ENCODE measurements at regions not wholly inside any gene's neighbourhood (a gene's known extent, or its start where the extent isn't known, plus 50 kb on each side); places are given as distances from the start of the nearest gene placed in this dataset.

DNA sequence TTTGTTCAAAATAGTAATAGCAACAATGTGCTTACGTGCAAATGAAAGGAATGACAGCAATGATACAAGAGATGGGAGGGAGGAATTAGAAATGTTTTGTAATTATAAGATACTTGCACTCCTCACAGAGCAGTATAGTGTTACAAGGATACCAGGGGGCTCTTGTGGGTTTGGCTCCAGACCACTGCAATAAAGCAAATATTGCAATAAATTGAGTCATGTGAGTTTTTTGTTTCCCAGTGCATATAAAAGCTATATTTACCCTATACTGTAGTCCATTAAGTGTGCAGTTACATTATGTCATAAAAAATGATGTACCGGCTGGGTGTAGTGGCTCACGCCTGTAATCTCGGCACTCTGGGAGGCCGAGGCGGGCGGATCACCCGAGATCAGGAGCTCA lies 864.3 kb downstream of the NSUN3 start:
- H3K4me3 ChIP-seq (ENCODE audit: low read depth, low read length), result no peak overlapping the region
- TF ChIP-seq, protein P1, sequence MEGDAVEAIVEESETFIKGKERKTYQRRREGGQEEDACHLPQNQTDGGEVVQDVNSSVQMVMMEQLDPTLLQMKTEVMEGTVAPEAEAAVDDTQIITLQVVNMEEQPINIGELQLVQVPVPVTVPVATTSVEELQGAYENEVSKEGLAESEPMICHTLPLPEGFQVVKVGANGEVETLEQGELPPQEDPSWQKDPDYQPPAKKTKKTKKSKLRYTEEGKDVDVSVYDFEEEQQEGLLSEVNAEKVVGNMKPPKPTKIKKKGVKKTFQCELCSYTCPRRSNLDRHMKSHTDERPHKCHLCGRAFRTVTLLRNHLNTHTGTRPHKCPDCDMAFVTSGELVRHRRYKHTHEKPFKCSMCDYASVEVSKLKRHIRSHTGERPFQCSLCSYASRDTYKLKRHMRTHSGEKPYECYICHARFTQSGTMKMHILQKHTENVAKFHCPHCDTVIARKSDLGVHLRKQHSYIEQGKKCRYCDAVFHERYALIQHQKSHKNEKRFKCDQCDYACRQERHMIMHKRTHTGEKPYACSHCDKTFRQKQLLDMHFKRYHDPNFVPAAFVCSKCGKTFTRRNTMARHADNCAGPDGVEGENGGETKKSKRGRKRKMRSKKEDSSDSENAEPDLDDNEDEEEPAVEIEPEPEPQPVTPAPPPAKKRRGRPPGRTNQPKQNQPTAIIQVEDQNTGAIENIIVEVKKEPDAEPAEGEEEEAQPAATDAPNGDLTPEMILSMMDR (IDR thresholded peaks at IDR 0.05; ENCODE audit: low read depth, low read length, missing control alignments), result no peak
- no peak for DNase-seq (ENCODE audit: low read depth)

DNA sequence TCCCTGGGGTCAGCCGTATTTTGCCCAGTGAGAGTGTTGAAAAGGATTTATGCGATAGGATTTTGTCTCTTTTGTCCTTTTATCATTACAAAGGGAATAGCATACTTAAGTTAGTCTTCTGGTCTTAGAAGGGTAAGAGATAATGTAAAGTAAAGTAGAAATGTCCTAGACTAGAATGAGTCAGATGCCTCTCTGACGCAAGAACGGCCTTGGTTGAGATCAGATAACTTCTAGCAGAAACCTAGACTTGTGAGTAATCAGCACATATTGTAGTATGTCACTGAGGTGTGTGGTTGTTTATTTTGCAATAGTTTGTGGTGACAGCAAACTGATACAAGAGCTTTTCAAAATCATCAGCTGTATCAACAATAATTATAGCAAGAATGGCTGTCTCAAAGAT lies 866.1 kb downstream of the NSUN3 start:
- no peak for DNase-seq (ENCODE audit: low read depth)
- TF ChIP-seq, protein P1 (IDR thresholded peaks at IDR 0.05; ENCODE audit: low read depth, low read length, missing control alignments), result no peak
- no peak overlapping the region for H3K4me3 ChIP-seq (ENCODE audit: low read depth, low read length)

DNA sequence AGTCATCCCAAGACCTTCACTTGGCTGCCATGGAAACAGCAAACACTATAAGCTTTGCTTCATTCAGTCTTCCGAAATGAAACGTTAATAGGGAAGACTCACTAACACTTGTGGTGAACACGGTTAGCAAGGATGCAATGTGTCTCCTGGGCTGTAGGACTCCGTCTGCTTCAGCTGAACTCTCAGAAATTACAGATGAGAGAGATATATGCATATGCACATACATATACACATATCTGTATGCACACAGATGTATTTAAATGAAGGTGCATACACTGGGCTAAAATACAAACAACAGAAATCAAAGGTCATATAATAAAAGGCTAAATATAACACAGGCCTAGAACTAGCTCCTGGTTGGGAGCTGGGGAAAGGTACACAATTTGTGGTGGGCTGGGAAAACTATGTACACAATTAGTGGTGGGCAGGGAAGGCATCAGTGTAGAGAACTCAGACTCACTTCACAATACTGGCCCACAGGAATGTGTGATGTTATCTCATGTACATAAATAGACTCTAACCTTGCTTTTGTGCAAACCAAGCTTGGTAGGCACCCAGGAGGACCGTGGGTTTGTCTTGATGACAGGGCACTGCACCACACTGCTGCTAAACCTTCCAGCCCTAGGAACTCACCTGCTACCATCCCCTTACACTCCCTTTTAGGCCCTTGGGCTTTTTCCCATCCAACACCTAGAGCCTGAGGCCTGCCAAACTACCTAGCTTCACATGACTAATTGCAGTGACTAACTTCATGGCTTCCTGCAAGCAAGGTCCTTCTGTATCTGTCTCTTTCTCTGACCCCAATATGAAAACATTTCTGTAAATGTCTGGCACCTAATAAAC lies 873.1 kb downstream of the NSUN3 start:
- TF ChIP-seq, protein P1 (IDR thresholded peaks at IDR 0.05; ENCODE audit: low read depth, low read length, missing control alignments), result no peak
- no peak for DNase-seq (ENCODE audit: low read depth)
- no peak overlapping the region for H3K4me3 ChIP-seq (ENCODE audit: low read depth, low read length)

DNA sequence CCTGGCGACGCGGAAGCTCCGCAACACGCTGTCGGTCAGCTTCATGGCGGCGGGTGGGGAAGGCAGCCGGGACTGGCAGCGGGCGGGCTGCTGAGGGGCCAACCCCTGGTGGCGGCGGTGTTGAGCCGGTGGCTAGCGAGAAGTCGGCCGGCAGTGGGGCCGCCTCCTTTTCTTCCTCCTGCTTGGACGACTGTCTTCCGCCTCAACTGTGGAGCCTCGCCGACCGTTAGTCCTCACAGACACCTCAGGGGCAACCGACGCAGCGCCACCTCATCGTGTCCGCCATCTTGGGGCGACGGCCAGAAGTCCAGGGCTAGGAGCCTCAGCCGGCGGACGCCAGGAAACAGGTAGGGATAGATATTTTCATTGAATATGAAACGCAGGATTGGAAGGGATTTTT lies 875.1 kb downstream of the NSUN3 start:
- H3K4me3 ChIP-seq (ENCODE audit: low read depth, low read length), result no peak overlapping the region
- TF ChIP-seq, protein P1 (IDR thresholded peaks at IDR 0.05; ENCODE audit: low read depth, low read length, missing control alignments), result no peak
- no peak for DNase-seq (ENCODE audit: low read depth)

- H3K4me3 ChIP-seq (ENCODE audit: low read depth, low read length), result no peak overlapping the region
- TF ChIP-seq, protein P1 (IDR thresholded peaks at IDR 0.05; ENCODE audit: low read depth, low read length, missing control alignments), result no peak
- no peak for DNase-seq (ENCODE audit: low read depth)
Measured at GRCh38 chr3:94946683-94947082, 883.8 kb downstream of the NSUN3 start.

DNA sequence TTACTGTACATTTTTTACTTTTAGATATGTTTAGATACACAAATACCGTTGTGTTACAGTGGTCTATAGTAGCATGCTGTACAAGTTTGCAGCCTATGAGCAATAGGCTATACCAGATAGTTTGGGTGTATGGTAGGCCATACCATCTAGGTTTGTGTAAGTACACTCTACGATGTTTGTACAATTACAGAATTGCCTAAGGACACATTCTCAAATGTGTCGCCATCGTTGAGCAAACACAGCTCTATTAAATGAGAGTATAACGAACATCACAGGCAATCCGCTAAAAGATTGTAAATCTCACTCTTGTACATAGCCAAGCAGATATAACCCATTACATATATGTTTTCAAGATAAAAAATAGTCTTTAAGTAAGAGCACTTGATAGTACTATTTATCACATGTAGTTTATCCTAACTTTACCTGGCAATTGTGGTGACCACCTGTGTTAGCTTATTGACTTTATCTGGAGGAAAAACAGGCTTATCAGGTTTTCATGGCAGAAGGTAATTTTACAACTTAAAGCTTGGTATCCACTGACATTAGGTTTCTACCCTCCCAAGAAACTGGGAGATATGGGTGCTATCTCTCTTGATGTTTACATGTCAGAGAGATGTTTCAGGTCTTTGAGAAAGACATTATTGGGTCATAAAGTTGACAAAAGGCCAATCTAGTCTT lies 898.7 kb downstream of the NSUN3 start:
- H3K4me3 ChIP-seq (ENCODE audit: low read depth, low read length), result no peak overlapping the region
- no peak for DNase-seq (ENCODE audit: low read depth)
- TF ChIP-seq, protein P1 (IDR thresholded peaks at IDR 0.05; ENCODE audit: low read depth, low read length, missing control alignments), result no peak
